Right cardiac atrium (tissue), 5 donors: ENCODE measurements at regions not wholly inside any gene's neighbourhood (a gene's known extent, or its start where the extent isn't known, plus 50 kb on each side); places are given as distances from the start of the nearest gene placed in this dataset.

ENCODE experiments used
- ATAC-seq, 2 donors: fragments of 200-7000 bp; cut with Tn5 transposase; one replicate each; pipeline versions ENCODE4 v1.8.0 to v1.9.1; 2020; ENCODE audit warnings: moderate library complexity in 2 of 2, mild to moderate bottlenecking in 1 of 2
- DNase-seq, 3 donors: peaks; one replicate each; pipeline ENCODE4 v3.0.0-alpha.2; 2020
- H3K27ac ChIP-seq: one replicate; pipeline ENCODE4 v1.5.1; 2013; ENCODE audit warnings: mild to moderate bottlenecking, low read length, control low read depth, moderate library complexity
- H3K27me3 ChIP-seq: one replicate; pipeline ENCODE4 v1.6.1; 2013; ENCODE audit not compliant: control insufficient read depth, insufficient read depth
- H3K4me1 ChIP-seq: one replicate; pipeline ENCODE4 v1.6.1; 2013; ENCODE audit warnings: low read length; ENCODE audit not compliant: control insufficient read depth, insufficient read depth
- H3K4me3 ChIP-seq: one replicate; pipeline ENCODE4 v1.5.1; 2013; ENCODE audit warnings: low read length, control low read depth
- H3K9me3 ChIP-seq: one replicate; pipeline ENCODE4 v1.6.1; 2013; ENCODE audit warnings: low read length; ENCODE audit not compliant: control insufficient read depth
- WGBS: extraction: QIAGEN DNeasy Blood & Tissue Kit; methylation state at CpG from one replicate; pipeline ENCODE4 v1.1.7; 2013; 5-methylcytosine and 5-hydroxymethylcytosine counted together
- intact Hi-C, 4 donors: fragments of 100-400 bp; cut with DNase I; formaldehyde crosslinking; loops; one replicate each; pipeline versions ENCODE4 v1.11.0 to v1.14.0; 2022 to 2023
- donor health status: healthy with polysubstance abuse.
- donor health status: DM: no; HTN: yes; CAD: no.
- donor health status: DM: no; HTN: no; CAD: no.
- donor health status: DM: no; HTN: yes; CAD: no; lungs with severe emphysema.
- donor health status: DM: yes; HTN: yes; CAD: no.

DNA sequence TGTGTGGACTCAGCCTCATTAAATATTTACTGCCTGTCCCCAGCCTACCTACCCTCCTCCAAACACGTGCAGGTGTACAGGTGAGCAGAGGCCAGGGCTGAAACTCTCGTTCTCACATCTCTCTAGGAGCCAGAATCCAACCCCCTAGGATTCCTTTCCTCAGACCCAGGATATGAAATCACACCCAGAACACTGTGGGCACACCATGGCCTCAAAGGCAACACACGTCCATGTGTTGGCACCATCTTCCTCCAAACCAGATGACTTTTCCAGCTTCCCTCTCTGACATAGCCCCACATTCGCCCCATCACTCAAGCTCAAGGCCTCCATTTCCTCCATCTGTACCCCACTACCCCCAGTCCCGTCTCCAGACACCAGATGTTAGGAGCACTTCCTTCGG lies 51.8 kb upstream of the DUSP5 start:
- no peak overlapping the region for H3K4me3 ChIP-seq
- 95% methylated on average over 6 of the region's 6 CpGs for WGBS
- no peak overlapping the region for H3K27ac ChIP-seq
- H3K4me1 ChIP-seq = peaks cover 12% of the 10 kb centered on the region
- DNase-seq = no peak
- no peak for ATAC-seq
- H3K9me3 ChIP-seq = no peaks in the 10 kb centered on the region
- intact Hi-C loops = no loop called here
- H3K27me3 ChIP-seq = no peaks in the 10 kb centered on the region

DNA sequence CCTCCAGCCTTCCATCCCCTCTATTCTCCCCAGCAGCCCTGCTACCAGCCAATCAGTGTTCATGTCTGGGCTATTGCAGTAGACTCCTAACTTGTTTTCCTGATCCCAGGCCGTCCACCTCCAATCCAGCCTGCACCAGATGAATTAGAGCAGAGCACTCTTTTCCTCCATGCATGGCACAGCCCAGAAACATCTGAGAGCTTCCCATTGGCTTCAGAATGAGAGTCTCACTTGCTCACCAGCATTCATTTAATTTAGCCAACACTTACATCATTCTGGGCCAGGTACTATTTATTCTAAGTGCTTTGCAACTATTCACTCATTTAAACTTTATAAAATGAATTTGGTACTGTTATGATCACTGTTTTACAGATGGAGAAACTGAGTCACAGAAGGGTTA lies 51.4 kb upstream of the DUSP5 start:
- WGBS = 85% methylated on average over 1 of the region's 1 CpG
- Histone ChIP-seq H3K27ac (no peak overlapping the region), H3K27me3 (no peaks in the 10 kb centered on the region), H3K4me3 (no peak overlapping the region), H3K4me1 (peaks cover 12% of the 10 kb centered on the region), H3K9me3 (no peaks in the 10 kb centered on the region)
- intact Hi-C loops = no loop called here
- no peak for DNase-seq
- ATAC-seq = no peak

DNA sequence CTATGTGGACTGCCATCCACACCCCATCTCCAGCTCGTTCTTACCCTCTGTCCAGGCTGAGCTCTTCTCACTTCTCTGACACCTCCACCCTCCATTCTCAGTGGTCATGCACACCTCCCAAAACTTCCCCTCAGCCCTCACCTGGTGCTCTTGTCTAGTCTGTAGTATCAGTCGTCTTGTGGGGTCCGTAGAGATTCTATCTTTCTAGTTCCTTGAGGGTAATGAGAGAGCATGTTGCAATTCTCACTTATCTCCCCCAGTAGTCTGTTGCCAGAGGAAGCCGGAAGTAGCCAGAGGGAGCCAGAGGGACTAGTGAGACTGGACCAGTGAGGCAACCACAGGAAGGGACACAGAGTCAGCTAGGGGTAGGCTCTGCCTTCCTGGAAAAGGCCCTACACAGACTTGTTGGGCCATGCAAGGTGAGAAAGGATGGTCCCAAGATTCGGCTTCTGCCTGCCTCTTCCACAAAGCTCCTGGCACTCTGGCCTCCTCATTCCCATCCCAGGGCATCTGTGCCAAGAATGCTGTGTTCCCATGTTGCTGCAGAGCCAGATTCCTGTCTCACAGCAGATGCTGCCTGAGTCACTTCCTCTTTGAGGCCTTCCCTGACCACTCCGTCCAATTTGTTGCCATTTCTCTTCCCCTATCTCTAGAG lies 50.6 kb upstream of the DUSP5 start:
- Histone ChIP-seq H3K4me3 (no peak overlapping the region), H3K4me1 (peaks cover 8% of the 10 kb centered on the region), H3K27me3 (no peaks in the 10 kb centered on the region), H3K9me3 (no peaks in the 10 kb centered on the region), H3K27ac (no peak overlapping the region)
- intact Hi-C loops = no loop called here
- ATAC-seq (peak; percentile 53 to 69), DNase-seq (no peak)
- 45% methylated on average over 6 of the region's 6 CpGs for WGBS

DNA sequence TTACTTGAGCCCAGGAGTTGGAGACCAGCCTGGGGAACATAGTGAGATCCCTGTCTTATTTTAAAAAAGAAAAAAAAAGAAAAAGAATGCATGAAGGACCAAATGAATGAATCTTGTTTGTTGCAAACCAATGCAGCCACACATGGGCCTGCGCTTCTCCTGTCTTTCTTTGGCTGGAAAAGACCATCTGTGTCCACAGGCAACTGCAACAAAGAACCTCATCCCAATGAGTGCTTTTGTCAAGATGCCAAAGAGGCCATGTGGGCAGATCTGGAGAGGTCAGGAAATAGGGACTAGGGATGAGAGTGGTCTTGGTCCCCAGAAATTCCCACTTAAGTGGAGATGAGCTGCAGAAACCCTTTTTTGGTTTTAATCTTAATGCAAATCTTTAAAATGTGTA lies 49.8 kb upstream of the DUSP5 start:
- DNase-seq (no peak), ATAC-seq (no peak)
- Histone ChIP-seq H3K4me1 (peaks cover 8% of the 10 kb centered on the region), H3K9me3 (no peaks in the 10 kb centered on the region), H3K4me3 (no peak overlapping the region), H3K27me3 (no peaks in the 10 kb centered on the region), H3K27ac (no peak overlapping the region)
- 98% methylated on average over 1 of the region's 1 CpG for WGBS
- intact Hi-C loops = no loop called here
